Prostate gland (tissue), 2 donors: ENCODE measurements at regions not wholly inside any gene's neighbourhood (a gene's known extent, or its start where the extent isn't known, plus 50 kb on each side); places are given as distances from the start of the nearest gene placed in this dataset.

Experiments
- DNase-seq: peaks from one replicate; pipeline ENCODE4 v3.0.0-alpha.2; 2019; ENCODE audit warnings: low spot score
- H3K27ac ChIP-seq, 2 donors: fragments of 200-600 bp; sonication (generic); 2 replicates each; pipeline ENCODE4 v1.5.1; 2017 to 2019
- H3K27me3 ChIP-seq: fragments of 200-600 bp; sonication (generic); replicated peaks from 2 replicates; pipeline ENCODE4 v1.5.1; 2019; ENCODE audit not compliant: insufficient read depth
- H3K36me3 ChIP-seq, 2 donors: fragments of 200-600 bp; sonication (generic); 1 replicate in 1 of 2; 2 replicates in 1 of 2; pipeline versions ENCODE4 v1.5.1 to v1.8.1; 2017 to 2019
- H3K4me1 ChIP-seq: fragments of 200-600 bp; sonication (generic); replicated peaks from 2 replicates; pipeline ENCODE4 v1.5.1; 2019
- H3K4me3 ChIP-seq, 2 donors: fragments of 200-600 bp; sonication (generic); 2 replicates each; pipeline ENCODE4 v1.5.1; 2017 to 2019
- H3K9me3 ChIP-seq: fragments of 200-600 bp; sonication (generic); 2 replicates; pipeline ENCODE4 v1.5.1; 2017
- CTCF ChIP-seq, 4 experiments: fragments of 200-600 bp in 2 of 4; fragments of 450-650 bp in 2 of 4; sonication (generic) in 2 of 4; IDR thresholded peaks; 1 replicate in 3 of 4; 2 replicates in 1 of 4; pipeline ENCODE4 v1.5.1; 2016 to 2019; ENCODE audit warnings: antibody characterized with exemption in 4 of 4, mild to moderate bottlenecking in 2 of 4, moderate library complexity in 2 of 4
- POLR2A ChIP-seq: fragments of 450-650 bp; IDR thresholded peaks from one replicate; pipeline ENCODE4 v1.6.1; 2016; ENCODE audit warnings: antibody characterized with exemption, mild to moderate bottlenecking
- POLR2AphosphoS5 ChIP-seq: sonication (generic); formaldehyde crosslinking; IDR thresholded peaks from one replicate; pipeline ENCODE4 v1.6.1; 2017; ENCODE audit warnings: antibody characterized with exemption
- whole genome bisulfite sequencing: methylation state at CpG from one replicate; pipeline ENCODE4 v1.1.5; 2018; 5-methylcytosine and 5-hydroxymethylcytosine counted together
- intact Hi-C: fragments of 100-400 bp; cut with DNase I; formaldehyde crosslinking; loops from one replicate; pipeline ENCODE4 v1.14.2; 2022

GRCh38 chr5:62043289-62044280 lies 262.4 kb upstream of the KIF2A start:
- Histone ChIP-seq H3K4me1 (no peaks in the 10 kb centered on the region), H3K27me3 (no peaks in the 10 kb centered on the region), H3K9me3 (no peaks in the 10 kb centered on the region), H3K4me3 (no peak overlapping the region), H3K27ac (no peak overlapping the region), H3K36me3 (no peaks in the 10 kb centered on the region)
- whole genome bisulfite sequencing = 46% methylated on average over 4 of the region's 4 CpGs
- intact Hi-C loops = no loop called here
- TF ChIP-seq CTCF (IDR thresholded peaks at IDR 0.05) (no peak), POLR2AphosphoS5 (no peak), POLR2A (no peak)
- DNase-seq = no peak

- TF ChIP-seq POLR2AphosphoS5 (no peak), POLR2A (no peak), CTCF (IDR thresholded peaks at IDR 0.05) (no peak)
- DNase-seq = no peak
- 67% methylated on average over 2 of the region's 2 CpGs for WGBS
Observed at GRCh38 chr5:62044989-62045388, 261.0 kb upstream of the KIF2A start.

GRCh38 chr5:62046191-62046590 lies 259.8 kb upstream of the KIF2A start:
- DNase-seq = no peak
- Histone ChIP-seq H3K4me3 (no peak overlapping the region), H3K36me3 (no peaks in the 10 kb centered on the region), H3K9me3 (no peaks in the 10 kb centered on the region), H3K27ac (no peak overlapping the region), H3K4me1 (no peaks in the 10 kb centered on the region), H3K27me3 (no peaks in the 10 kb centered on the region)
- intact Hi-C loops = no loop called here
- TF ChIP-seq CTCF (IDR thresholded peaks at IDR 0.05) (no peak), POLR2A (no peak), POLR2AphosphoS5 (no peak)
- 95% methylated on average over 1 of the region's 1 CpG for WGBS

More at GRCh38 chr5:62044989-62045388, 261.0 kb upstream of the KIF2A start:
- no peaks in the 10 kb centered on the region for H3K27me3 ChIP-seq
- no peak overlapping the region for H3K4me3 ChIP-seq
- H3K4me1 ChIP-seq = no peaks in the 10 kb centered on the region
- intact Hi-C loops = no loop called here
- no peak overlapping the region for H3K27ac ChIP-seq
- no peaks in the 10 kb centered on the region for H3K36me3 ChIP-seq
- no peaks in the 10 kb centered on the region for H3K9me3 ChIP-seq

- TF ChIP-seq POLR2AphosphoS5 = no peak
- TF ChIP-seq POLR2A = no peak
- TF ChIP-seq CTCF (IDR thresholded peaks at IDR 0.05) = no peak
- intact Hi-C loops = no loop called here
- H3K27ac ChIP-seq = no peak overlapping the region
- no peaks in the 10 kb centered on the region for H3K9me3 ChIP-seq
- no peaks in the 10 kb centered on the region for H3K27me3 ChIP-seq
- WGBS = 100% methylated on average over 1 of the region's 1 CpG
- no peak for DNase-seq
- H3K4me3 ChIP-seq = no peak overlapping the region
- no peaks in the 10 kb centered on the region for H3K4me1 ChIP-seq
- no peaks in the 10 kb centered on the region for H3K36me3 ChIP-seq
Observed at GRCh38 chr5:62051747-62052146, 254.3 kb upstream of the KIF2A start.

- WGBS = 8% methylated on average over 2 of the region's 2 CpGs
- TF ChIP-seq POLR2A = no peak
- no peak for TF ChIP-seq CTCF (IDR thresholded peaks at IDR 0.05)
- no peak for TF ChIP-seq POLR2AphosphoS5
- intact Hi-C loops = no loop called here
Observed at GRCh38 chr5:62059960-62060359, 246.0 kb upstream of the KIF2A start.

More at GRCh38 chr5:62059960-62060359, 246.0 kb upstream of the KIF2A start:
- H3K9me3 ChIP-seq = no peaks in the 10 kb centered on the region
- H3K36me3 ChIP-seq = no peaks in the 10 kb centered on the region
- H3K4me1 ChIP-seq = no peaks in the 10 kb centered on the region
- H3K27ac ChIP-seq = no peak overlapping the region
- no peak overlapping the region for H3K4me3 ChIP-seq
- H3K27me3 ChIP-seq = no peaks in the 10 kb centered on the region
- DNase-seq = no peak
